Mesothelial cell of epicardium (in vitro differentiated cells): ENCODE measurements at regions not wholly inside any gene's neighbourhood (a gene's known extent, or its start where the extent isn't known, plus 50 kb on each side); places are given as distances from the start of the nearest gene placed in this dataset.

Source experiments
- DNase-seq, 2 experiments: peaks; one replicate each; pipeline ENCODE4 v3.0.0; 2021; ENCODE audit warnings: low spot score in 2 of 2; ENCODE audit not compliant: unreplicated experiment in 2 of 2
- H3K27ac Mint-ChIP-seq: 2 replicates; pipeline ENCODE4 v1.8.0; 2021; ENCODE audit warnings: mixed read lengths
- H3K27me3 Mint-ChIP-seq: 2 replicates; pipeline ENCODE4 v1.8.0; 2021; ENCODE audit warnings: low read depth, mixed read lengths
- H3K36me3 Mint-ChIP-seq: 2 replicates; pipeline ENCODE4 v1.8.0; 2021; ENCODE audit warnings: mixed read lengths
- H3K4me1 Mint-ChIP-seq: 2 replicates; pipeline ENCODE4 v1.8.0; 2021; ENCODE audit warnings: mixed read lengths
- H3K4me3 Mint-ChIP-seq: 2 replicates; pipeline ENCODE4 v1.8.0; 2021; ENCODE audit warnings: mild to moderate bottlenecking, moderate library complexity, mixed read lengths
- H3K9me3 Mint-ChIP-seq: 2 replicates; pipeline ENCODE4 v1.8.0; 2021; ENCODE audit warnings: mixed read lengths
- TF ChIP-seq, protein P1 (sequence below): fragments of 200-600 bp; sonication (generic); IDR thresholded peaks from one replicate; pipeline ENCODE4 v1.5.0; 2021; ENCODE audit warnings: antibody characterized with exemption; ENCODE audit not compliant: unreplicated experiment

DNA sequence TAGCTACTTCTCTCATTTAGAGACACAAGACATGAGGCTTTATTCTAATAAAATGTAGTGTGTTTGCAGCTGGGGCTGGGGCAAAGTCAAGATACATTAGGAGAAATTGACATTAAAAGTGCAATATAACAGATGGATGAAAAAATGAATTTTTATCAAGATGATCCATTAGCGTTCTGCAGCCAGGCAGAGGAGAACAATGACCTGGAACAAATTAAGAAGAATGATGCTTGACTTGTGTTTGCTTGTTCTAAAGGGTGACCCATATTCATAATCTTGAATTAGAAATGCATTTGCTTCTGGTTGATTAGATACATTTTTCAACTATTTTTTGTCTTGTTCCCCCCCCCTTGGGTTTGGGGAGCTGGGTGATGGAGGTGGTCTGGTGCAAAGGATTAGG is 439.5 kb upstream of the BOD1L1 start:
- DNase-seq = no peak
- no peaks in the 10 kb centered on the region for H3K36me3 Mint-ChIP-seq
- H3K4me3 Mint-ChIP-seq = no peak overlapping the region
- no peaks in the 10 kb centered on the region for H3K27me3 Mint-ChIP-seq
- TF ChIP-seq, protein P1, sequence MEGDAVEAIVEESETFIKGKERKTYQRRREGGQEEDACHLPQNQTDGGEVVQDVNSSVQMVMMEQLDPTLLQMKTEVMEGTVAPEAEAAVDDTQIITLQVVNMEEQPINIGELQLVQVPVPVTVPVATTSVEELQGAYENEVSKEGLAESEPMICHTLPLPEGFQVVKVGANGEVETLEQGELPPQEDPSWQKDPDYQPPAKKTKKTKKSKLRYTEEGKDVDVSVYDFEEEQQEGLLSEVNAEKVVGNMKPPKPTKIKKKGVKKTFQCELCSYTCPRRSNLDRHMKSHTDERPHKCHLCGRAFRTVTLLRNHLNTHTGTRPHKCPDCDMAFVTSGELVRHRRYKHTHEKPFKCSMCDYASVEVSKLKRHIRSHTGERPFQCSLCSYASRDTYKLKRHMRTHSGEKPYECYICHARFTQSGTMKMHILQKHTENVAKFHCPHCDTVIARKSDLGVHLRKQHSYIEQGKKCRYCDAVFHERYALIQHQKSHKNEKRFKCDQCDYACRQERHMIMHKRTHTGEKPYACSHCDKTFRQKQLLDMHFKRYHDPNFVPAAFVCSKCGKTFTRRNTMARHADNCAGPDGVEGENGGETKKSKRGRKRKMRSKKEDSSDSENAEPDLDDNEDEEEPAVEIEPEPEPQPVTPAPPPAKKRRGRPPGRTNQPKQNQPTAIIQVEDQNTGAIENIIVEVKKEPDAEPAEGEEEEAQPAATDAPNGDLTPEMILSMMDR = no peak
- peaks cover 24% of the 10 kb centered on the region for H3K4me1 Mint-ChIP-seq
- peaks cover 2% of the 10 kb centered on the region for H3K9me3 Mint-ChIP-seq
- no peak overlapping the region for H3K27ac Mint-ChIP-seq

DNA sequence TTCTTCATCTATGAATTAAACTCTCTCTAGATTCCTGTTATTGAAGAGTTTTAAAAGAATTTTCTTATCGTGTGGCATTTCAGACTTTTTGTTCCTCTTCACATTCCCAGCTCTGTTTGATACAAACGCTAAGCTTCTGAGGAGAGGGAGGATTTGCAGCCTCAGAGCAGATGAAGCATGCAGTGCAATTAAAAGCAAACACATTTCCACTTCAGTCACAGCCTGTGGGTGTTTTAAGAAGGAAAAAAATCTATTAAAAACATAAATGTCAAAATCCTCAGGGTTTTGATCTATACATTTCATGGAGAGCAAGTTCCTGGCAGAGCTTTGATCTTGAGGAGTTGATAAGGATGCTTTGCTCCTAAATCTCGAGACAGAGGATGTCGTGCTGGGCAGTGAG is 442.4 kb upstream of the BOD1L1 start:
- Mint-ChIP-seq H3K27me3 (no peaks in the 10 kb centered on the region), H3K4me3 (no peak overlapping the region), H3K27ac (no peak overlapping the region), H3K9me3 (peaks cover 20% of the 10 kb centered on the region), H3K36me3 (no peaks in the 10 kb centered on the region), H3K4me1 (peaks cover 24% of the 10 kb centered on the region)
- DNase-seq = no peak
- TF ChIP-seq, protein P1 = no peak

DNA sequence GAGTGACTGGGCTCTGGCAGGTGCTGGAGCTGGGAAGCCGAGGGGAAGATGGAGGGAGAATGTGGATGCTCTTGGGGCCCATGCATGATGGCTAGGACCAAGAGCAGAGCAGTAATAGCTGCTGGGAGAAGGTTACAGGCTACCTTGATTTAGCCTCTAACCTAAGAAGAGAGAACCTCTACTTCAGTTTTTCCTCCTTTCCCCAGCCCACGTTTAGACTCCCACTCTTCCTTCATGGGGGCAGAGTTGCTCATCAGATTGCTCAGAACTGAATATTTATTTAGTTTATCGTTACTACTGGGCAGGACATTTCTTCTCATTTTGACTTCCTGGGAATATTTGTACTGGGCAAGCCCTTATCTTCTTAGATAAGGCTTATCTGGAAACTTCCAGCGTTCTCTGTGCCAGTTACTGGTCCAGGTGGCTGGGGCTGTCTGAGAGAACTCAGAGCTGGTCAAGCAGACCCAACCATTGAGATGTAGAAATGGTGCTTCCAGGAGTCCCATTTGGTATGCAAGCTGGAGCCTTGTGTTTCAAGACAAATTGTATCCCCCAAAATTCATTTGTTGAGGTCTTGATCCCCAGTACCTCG is 442.9 kb upstream of the BOD1L1 start:
- DNase-seq = no peak
- H3K36me3 Mint-ChIP-seq = no peaks in the 10 kb centered on the region
- H3K4me3 Mint-ChIP-seq = no peak overlapping the region
- H3K27ac Mint-ChIP-seq = no peak overlapping the region
- TF ChIP-seq, protein P1 = no peak
- peaks cover 20% of the 10 kb centered on the region for H3K9me3 Mint-ChIP-seq
- peaks cover 24% of the 10 kb centered on the region for H3K4me1 Mint-ChIP-seq
- no peaks in the 10 kb centered on the region for H3K27me3 Mint-ChIP-seq

DNA sequence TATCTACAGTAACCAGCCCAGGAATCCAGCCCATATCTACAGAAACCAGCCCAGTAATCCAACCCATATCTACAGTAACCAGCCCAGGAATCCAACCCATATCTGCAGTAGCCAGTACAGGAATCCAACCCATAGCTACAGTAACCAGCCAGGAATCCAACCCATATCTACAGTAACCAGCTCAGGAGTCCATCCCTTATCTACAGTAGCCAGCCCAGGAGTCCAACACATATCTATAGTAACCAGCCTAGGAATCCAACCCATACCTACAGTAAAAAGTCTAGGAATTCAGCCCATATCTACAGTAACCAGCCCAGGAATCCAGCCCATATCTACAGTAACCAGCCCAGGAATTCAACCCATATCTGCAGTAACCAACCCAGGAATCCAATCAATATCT is 445.0 kb upstream of the BOD1L1 start:
- peaks cover 20% of the 10 kb centered on the region for H3K9me3 Mint-ChIP-seq
- DNase-seq = no peak
- H3K4me3 Mint-ChIP-seq = no peak overlapping the region
- no peaks in the 10 kb centered on the region for H3K36me3 Mint-ChIP-seq
- TF ChIP-seq, protein P1 = no peak
- no peaks in the 10 kb centered on the region for H3K27me3 Mint-ChIP-seq
- H3K27ac Mint-ChIP-seq = no peak overlapping the region
- peaks cover 17% of the 10 kb centered on the region for H3K4me1 Mint-ChIP-seq

DNA sequence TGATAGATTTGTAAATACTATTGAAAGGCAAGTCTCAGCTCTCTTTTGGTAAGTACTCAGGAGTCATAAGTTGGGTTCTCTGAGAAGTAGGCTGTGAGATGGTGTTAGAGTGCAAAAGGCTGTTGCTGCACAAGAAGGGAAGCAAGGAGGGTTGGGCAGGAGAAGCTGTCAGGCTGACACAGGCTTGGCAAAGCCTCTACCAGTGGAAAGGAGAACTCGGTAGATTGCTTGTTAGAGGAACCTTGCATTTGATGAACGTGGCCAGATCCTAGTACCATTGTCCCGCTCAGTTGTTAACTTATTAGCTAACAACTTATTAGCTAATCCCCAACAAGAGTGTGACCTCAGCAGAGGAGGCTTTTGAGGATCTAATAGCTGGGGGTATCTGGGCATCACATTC is 449.3 kb upstream of the BOD1L1 start:
- Mint-ChIP-seq H3K27ac (no peak overlapping the region), H3K4me3 (no peak overlapping the region), H3K27me3 (no peaks in the 10 kb centered on the region), H3K4me1 (no peaks in the 10 kb centered on the region), H3K9me3 (peaks cover 20% of the 10 kb centered on the region), H3K36me3 (no peaks in the 10 kb centered on the region)
- TF ChIP-seq, protein P1 = no peak
- DNase-seq = no peak

DNA sequence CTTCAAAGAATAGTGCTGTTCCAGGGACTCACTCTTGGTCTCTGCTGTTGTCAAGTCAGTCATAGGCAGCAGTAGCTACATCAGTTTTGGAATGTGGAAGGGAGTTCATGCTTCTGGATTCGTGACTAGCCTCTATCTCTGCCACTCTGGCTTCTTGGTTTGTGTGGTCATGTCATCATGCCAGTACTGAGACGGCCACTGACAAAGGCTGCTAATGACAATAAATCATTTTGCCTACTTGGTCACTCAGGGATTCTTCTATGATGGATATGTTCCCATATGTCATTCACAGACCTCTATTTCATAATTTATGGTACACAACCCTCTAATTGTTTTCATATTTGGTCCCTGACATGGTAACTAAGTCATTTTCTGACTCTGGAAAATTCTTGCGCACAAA is 450.8 kb upstream of the BOD1L1 start:
- no peaks in the 10 kb centered on the region for H3K27me3 Mint-ChIP-seq
- no peak overlapping the region for H3K27ac Mint-ChIP-seq
- DNase-seq = no peak
- peaks cover 5% of the 10 kb centered on the region for H3K9me3 Mint-ChIP-seq
- H3K36me3 Mint-ChIP-seq = no peaks in the 10 kb centered on the region
- no peaks in the 10 kb centered on the region for H3K4me1 Mint-ChIP-seq
- TF ChIP-seq, protein P1 = no peak
- no peak overlapping the region for H3K4me3 Mint-ChIP-seq
